GM12891 (cell line): ENCODE measurements at regions not wholly inside any gene's neighbourhood (a gene's known extent, or its start where the extent isn't known, plus 50 kb on each side); places are given as distances from the start of the nearest gene placed in this dataset.

Source experiments
- DNase-seq: peaks from one replicate; pipeline ENCODE4 v3.0.0; 2011; ENCODE audit warnings: low spot score; ENCODE audit not compliant: insufficient read length
- FAIRE-seq: peaks from 2 replicates; lab custom pipeline; 2011; peaks lifted over from hg19 to GRCh38; lab: Jason Lieb, UNC
- PAX5 ChIP-seq: IDR thresholded peaks from 2 replicates; pipeline ENCODE4 v1.6.1; 2011; ENCODE audit warnings: low read length, moderate library complexity, mild to moderate bottlenecking; ENCODE audit not compliant: insufficient read depth, severe bottlenecking
- POLR2A ChIP-seq: IDR thresholded peaks from 2 replicates; pipeline ENCODE4 v1.6.1; 2011; ENCODE audit warnings: low read depth, low read length, control low read depth
- POLR2AphosphoS5 ChIP-seq: IDR thresholded peaks from 2 replicates; pipeline ENCODE4 v1.6.1; 2011; ENCODE audit warnings: low read depth, low read length, control low read depth
- POU2F2 ChIP-seq: IDR thresholded peaks from 2 replicates; pipeline ENCODE4 v1.6.1; 2011; ENCODE audit warnings: low read depth, mild to moderate bottlenecking, control low read depth, low read length, moderate library complexity
- SPI1 ChIP-seq: IDR thresholded peaks from 2 replicates; pipeline ENCODE4 v1.6.1; 2011; ENCODE audit warnings: low read depth, low read length, control low read depth
- TAF1 ChIP-seq: IDR thresholded peaks from 2 replicates; pipeline ENCODE4 v1.6.1; 2011; ENCODE audit warnings: low read depth, low read length, control low read depth

GRCh38 chr7:24341691-24342413 is 57.9 kb downstream of the NPY start:
- no peak for FAIRE-seq
- DNase-seq = no peak
- TF ChIP-seq TAF1 = no peak
- TF ChIP-seq POLR2AphosphoS5 = no peak
- TF ChIP-seq SPI1 = no peak
- no peak for TF ChIP-seq POU2F2
- TF ChIP-seq PAX5 = no peak
- TF ChIP-seq POLR2A = no peak

GRCh38 chr7:24343614-24344013 is 59.6 kb downstream of the NPY start:
- DNase-seq = no peak
- no peak for FAIRE-seq
- no peak for TF ChIP-seq TAF1
- TF ChIP-seq POU2F2 = no peak
- TF ChIP-seq POLR2A = no peak
- TF ChIP-seq SPI1 = no peak

GRCh38 chr7:24346129-24346528 is 62.1 kb downstream of the NPY start:
- FAIRE-seq = no peak
- TF ChIP-seq POLR2AphosphoS5 = no peak
- TF ChIP-seq PAX5 = no peak
- TF ChIP-seq POLR2A = no peak
- TF ChIP-seq POU2F2 = no peak
- TF ChIP-seq SPI1 = no peak
- TF ChIP-seq TAF1 = no peak
- no peak for DNase-seq

GRCh38 chr7:24346716-24347115 is 62.7 kb downstream of the NPY start:
- DNase-seq (no peak), FAIRE-seq (no peak)
- TF ChIP-seq PAX5 (no peak), SPI1 (no peak), POLR2AphosphoS5 (no peak), TAF1 (no peak), POLR2A (no peak), POU2F2 (no peak)

- FAIRE-seq = no peak
- no peak for DNase-seq
- TF ChIP-seq POLR2AphosphoS5 (no peak), POU2F2 (no peak), PAX5 (no peak), TAF1 (no peak), POLR2A (no peak), SPI1 (no peak)
Observed at GRCh38 chr7:24349339-24349738, 65.3 kb downstream of the NPY start.

GRCh38 chr7:24354456-24354855 is 70.5 kb downstream of the NPY start:
- TF ChIP-seq POU2F2 = no peak
- no peak for TF ChIP-seq SPI1
- no peak for TF ChIP-seq TAF1
- TF ChIP-seq POLR2AphosphoS5 = no peak
- TF ChIP-seq PAX5 = no peak
- no peak for TF ChIP-seq POLR2A
- DNase-seq (no peak), FAIRE-seq (no peak)

GRCh38 chr7:24356718-24357386 is 72.9 kb downstream of the NPY start:
- FAIRE-seq (no peak), DNase-seq (no peak)
- TF ChIP-seq POU2F2 (no peak), PAX5 (no peak), TAF1 (no peak), SPI1 (no peak), POLR2A (no peak), POLR2AphosphoS5 (no peak)

- no peak for FAIRE-seq
- no peak for DNase-seq
- TF ChIP-seq TAF1 = no peak
- no peak for TF ChIP-seq POU2F2
- TF ChIP-seq SPI1 = no peak
- TF ChIP-seq PAX5 = no peak
- no peak for TF ChIP-seq POLR2AphosphoS5
- TF ChIP-seq POLR2A = no peak
Observed at GRCh38 chr7:24361001-24361400, 77.0 kb downstream of the NPY start.

GRCh38 chr7:24365606-24366005 is 81.6 kb downstream of the NPY start:
- FAIRE-seq (no peak), DNase-seq (no peak)
- TF ChIP-seq POU2F2 (no peak), SPI1 (no peak), PAX5 (no peak), POLR2A (no peak), POLR2AphosphoS5 (no peak)

- DNase-seq (no peak), FAIRE-seq (no peak)
- TF ChIP-seq SPI1 = no peak
- TF ChIP-seq POLR2AphosphoS5 = no peak
Observed at GRCh38 chr7:24366876-24367275, 82.9 kb downstream of the NPY start.
